Uterus (tissue), 2 donors: ENCODE measurements at regions not wholly inside any gene's neighbourhood (a gene's known extent, or its start where the extent isn't known, plus 50 kb on each side); places are given as distances from the start of the nearest gene placed in this dataset.

Experiments used
- POLR2A ChIP-seq, 2 donors: fragments of 450-650 bp; IDR thresholded peaks; one replicate each; pipeline ENCODE4 v1.6.1; 2016; ENCODE audit warnings: antibody characterized with exemption in 2 of 2, mild to moderate bottlenecking in 1 of 2, moderate library complexity in 1 of 2
- TF ChIP-seq, protein P1 (sequence below), 4 experiments: fragments of 200-600 bp in 2 of 4; fragments of 450-650 bp in 2 of 4; sonication (generic) in 2 of 4; IDR thresholded peaks; one replicate each; pipeline ENCODE4 v1.5.1; 2016 to 2019; ENCODE audit warnings: antibody characterized with exemption in 4 of 4, mild to moderate bottlenecking in 2 of 4, moderate library complexity in 1 of 4

DNA sequence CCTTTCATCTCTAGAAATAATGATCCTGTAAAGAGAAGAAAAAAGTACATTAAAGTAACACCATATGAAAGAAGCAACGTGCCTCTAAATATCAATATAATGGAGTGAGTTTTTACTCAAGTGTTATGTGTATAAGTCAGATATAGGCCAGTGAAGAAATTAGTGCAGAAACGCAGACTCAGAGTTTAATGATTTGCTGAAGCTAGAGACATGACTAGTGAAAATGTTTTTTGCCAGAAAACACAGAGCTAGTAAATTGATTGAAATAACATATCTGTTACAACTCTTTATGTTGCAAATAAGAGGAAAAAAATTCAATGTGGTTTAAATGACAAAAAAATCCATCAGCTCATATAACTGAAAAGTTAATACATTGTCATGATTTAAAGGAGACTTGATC is 217.2 kb upstream of the NXPH2 start:
- TF ChIP-seq, protein P1, sequence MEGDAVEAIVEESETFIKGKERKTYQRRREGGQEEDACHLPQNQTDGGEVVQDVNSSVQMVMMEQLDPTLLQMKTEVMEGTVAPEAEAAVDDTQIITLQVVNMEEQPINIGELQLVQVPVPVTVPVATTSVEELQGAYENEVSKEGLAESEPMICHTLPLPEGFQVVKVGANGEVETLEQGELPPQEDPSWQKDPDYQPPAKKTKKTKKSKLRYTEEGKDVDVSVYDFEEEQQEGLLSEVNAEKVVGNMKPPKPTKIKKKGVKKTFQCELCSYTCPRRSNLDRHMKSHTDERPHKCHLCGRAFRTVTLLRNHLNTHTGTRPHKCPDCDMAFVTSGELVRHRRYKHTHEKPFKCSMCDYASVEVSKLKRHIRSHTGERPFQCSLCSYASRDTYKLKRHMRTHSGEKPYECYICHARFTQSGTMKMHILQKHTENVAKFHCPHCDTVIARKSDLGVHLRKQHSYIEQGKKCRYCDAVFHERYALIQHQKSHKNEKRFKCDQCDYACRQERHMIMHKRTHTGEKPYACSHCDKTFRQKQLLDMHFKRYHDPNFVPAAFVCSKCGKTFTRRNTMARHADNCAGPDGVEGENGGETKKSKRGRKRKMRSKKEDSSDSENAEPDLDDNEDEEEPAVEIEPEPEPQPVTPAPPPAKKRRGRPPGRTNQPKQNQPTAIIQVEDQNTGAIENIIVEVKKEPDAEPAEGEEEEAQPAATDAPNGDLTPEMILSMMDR (IDR thresholded peaks at IDR 0.05) = no peak
- no peak for TF ChIP-seq POLR2A (IDR thresholded peaks at IDR 0.05)
